Gastroesophageal sphincter (tissue), 3 donors: ENCODE measurements at regions not wholly inside any gene's neighbourhood (a gene's known extent, or its start where the extent isn't known, plus 50 kb on each side); places are given as distances from the start of the nearest gene placed in this dataset.

Experiments
- EP300 ChIP-seq: sonication (generic); formaldehyde crosslinking; IDR thresholded peaks from one replicate; pipeline ENCODE4 v1.6.1; 2017; ENCODE audit warnings: antibody characterized with exemption, mild to moderate bottlenecking
- POLR2A ChIP-seq, 2 donors: fragments of 450-650 bp; IDR thresholded peaks; one replicate each; pipeline ENCODE4 v1.6.1; 2017; ENCODE audit warnings: antibody characterized with exemption in 2 of 2, mild to moderate bottlenecking in 2 of 2, moderate library complexity in 1 of 2
- TF ChIP-seq, protein P1 (sequence below), 4 experiments: fragments of 200-600 bp in 2 of 4; fragments of 450-650 bp in 2 of 4; sonication (generic) in 1 of 4; IDR thresholded peaks; one replicate each; pipeline ENCODE4 v1.5.1; 2017 to 2019; ENCODE audit warnings: antibody characterized with exemption in 4 of 4, mild to moderate bottlenecking in 2 of 4, moderate library complexity in 2 of 4

- TF ChIP-seq POLR2A (IDR thresholded peaks at IDR 0.05) (no peak), EP300 (no peak)
- TF ChIP-seq, protein P1, sequence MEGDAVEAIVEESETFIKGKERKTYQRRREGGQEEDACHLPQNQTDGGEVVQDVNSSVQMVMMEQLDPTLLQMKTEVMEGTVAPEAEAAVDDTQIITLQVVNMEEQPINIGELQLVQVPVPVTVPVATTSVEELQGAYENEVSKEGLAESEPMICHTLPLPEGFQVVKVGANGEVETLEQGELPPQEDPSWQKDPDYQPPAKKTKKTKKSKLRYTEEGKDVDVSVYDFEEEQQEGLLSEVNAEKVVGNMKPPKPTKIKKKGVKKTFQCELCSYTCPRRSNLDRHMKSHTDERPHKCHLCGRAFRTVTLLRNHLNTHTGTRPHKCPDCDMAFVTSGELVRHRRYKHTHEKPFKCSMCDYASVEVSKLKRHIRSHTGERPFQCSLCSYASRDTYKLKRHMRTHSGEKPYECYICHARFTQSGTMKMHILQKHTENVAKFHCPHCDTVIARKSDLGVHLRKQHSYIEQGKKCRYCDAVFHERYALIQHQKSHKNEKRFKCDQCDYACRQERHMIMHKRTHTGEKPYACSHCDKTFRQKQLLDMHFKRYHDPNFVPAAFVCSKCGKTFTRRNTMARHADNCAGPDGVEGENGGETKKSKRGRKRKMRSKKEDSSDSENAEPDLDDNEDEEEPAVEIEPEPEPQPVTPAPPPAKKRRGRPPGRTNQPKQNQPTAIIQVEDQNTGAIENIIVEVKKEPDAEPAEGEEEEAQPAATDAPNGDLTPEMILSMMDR (IDR thresholded peaks at IDR 0.05): no peak
Measured at GRCh38 chr15:66642514-66642913, 59.5 kb upstream of the SMAD6 start.
